GM21528 (cell line): ENCODE measurements at regions not wholly inside any gene's neighbourhood (a gene's known extent, or its start where the extent isn't known, plus 50 kb on each side); places are given as distances from the start of the nearest gene placed in this dataset.
"Not testable (repeated sequence)": the region's sequence is repeated elsewhere in the genome, so short reads cannot be mapped to it uniquely, and the experiment has no call there.

Experiments used
- ATAC-seq: cut with Tn5 transposase; IDR thresholded peaks from one replicate; pipeline ENCODE4 v1.9.1; 2021; ENCODE audit warnings: mild to moderate bottlenecking, moderate library complexity; ENCODE audit not compliant: unreplicated experiment, low FRiP score

GRCh38 chr20:51195419-51195901 is 172.6 kb upstream of the KCNG1 start:
- ATAC-seq, result no peak

- no peak for ATAC-seq
Measured at GRCh38 chr20:51193066-51193772, 170.3 kb upstream of the KCNG1 start.

- no peak for ATAC-seq
Measured at GRCh38 chr20:51190783-51191180, 167.9 kb upstream of the KCNG1 start.

GRCh38 chr20:51189814-51190782 is 167.2 kb upstream of the KCNG1 start:
- ATAC-seq, result no peak

- ATAC-seq, result no peak
Measured at GRCh38 chr20:51188941-51189340, 166.0 kb upstream of the KCNG1 start.

- ATAC-seq, result no peak
Measured at GRCh38 chr20:51187261-51187660, 164.4 kb upstream of the KCNG1 start.

GRCh38 chr20:51185861-51186260 is 163.0 kb upstream of the KCNG1 start:
- ATAC-seq, result no peak

- ATAC-seq, result no peak
Measured at GRCh38 chr20:51185277-51185676, 162.4 kb upstream of the KCNG1 start.

- no peak for ATAC-seq
Measured at GRCh38 chr20:51184289-51184688, 161.4 kb upstream of the KCNG1 start.

GRCh38 chr20:51183451-51183850 is 160.5 kb upstream of the KCNG1 start:
- no peak for ATAC-seq

GRCh38 chr20:51182571-51182970 is 159.7 kb upstream of the KCNG1 start:
- no peak for ATAC-seq

- no peak for ATAC-seq
Measured at GRCh38 chr20:51178153-51178552, 155.2 kb upstream of the KCNG1 start.

GRCh38 chr20:51176876-51177275 is 154.0 kb upstream of the KCNG1 start:
- ATAC-seq, result no peak

GRCh38 chr20:51176446-51176845 is 153.5 kb upstream of the KCNG1 start:
- no peak for ATAC-seq

- no peak for ATAC-seq
Measured at GRCh38 chr20:51175724-51176123, 152.8 kb upstream of the KCNG1 start.

- no peak for ATAC-seq
Measured at GRCh38 chr20:51175156-51175555, 152.2 kb upstream of the KCNG1 start.

- ATAC-seq, result no peak
Measured at GRCh38 chr20:51174536-51174935, 151.6 kb upstream of the KCNG1 start.

- no peak for ATAC-seq
Measured at GRCh38 chr20:51172558-51173428, 149.9 kb upstream of the KCNG1 start.

GRCh38 chr20:51171141-51171540 is 148.2 kb upstream of the KCNG1 start:
- no peak for ATAC-seq

- ATAC-seq, result no peak
Measured at GRCh38 chr20:51169813-51170212, 146.9 kb upstream of the KCNG1 start.

- ATAC-seq, result not testable (repeated sequence)
Measured at GRCh38 chr20:51167911-51168310, 145.0 kb upstream of the KCNG1 start.
